Caco-2 (cell line): ENCODE measurements at regions not wholly inside any gene's neighbourhood (a gene's known extent, or its start where the extent isn't known, plus 50 kb on each side); places are given as distances from the start of the nearest gene placed in this dataset.

ENCODE experiments used
- BruUV-seq: library from RNA; stranded (reverse); fragments of 400-500 nt; replicated peaks from 2 replicates; lab custom pipeline; 2021; lab: Mats Ljungman, UMichigan
- CTCF ChIA-PET: fragments of 300-600 bp; sonication (Branson Sonifier 250); formaldehyde crosslinking; loops from one replicate; lab custom pipeline; 2022; ENCODE audit warnings: antibody characterized with exemption; lab: Charles Lee
- POLR2A ChIA-PET: fragments of 300-600 bp; sonication (Branson Sonifier 250); formaldehyde crosslinking; loops from one replicate; lab custom pipeline; 2022; ENCODE audit warnings: antibody characterized with exemption; lab: Charles Lee
- DNase-seq, 2 experiments: peaks; one replicate each; pipeline versions ENCODE4 v3.0.0 to v3.0.0-alpha.2; 2020 to 2022
- H3K27me3 ChIP-seq: replicated peaks from 2 replicates; pipeline ENCODE4 v1.6.0; 2011; ENCODE audit warnings: low read length; ENCODE audit not compliant: control insufficient read depth, insufficient read depth
- H3K36me3 ChIP-seq: 2 replicates; pipeline ENCODE4 v1.5.1; 2011; ENCODE audit warnings: low read length; ENCODE audit not compliant: control insufficient read depth, insufficient read depth
- H3K4me1 ChIP-seq: fragments of 250-450 bp; sonication (Bioruptor Pico); 2 replicates; pipeline ENCODE4 v1.5.1; 2020; ENCODE audit warnings: mild to moderate bottlenecking
- H3K4me3 ChIP-seq: 2 replicates; pipeline ENCODE4 v1.5.1; 2011; ENCODE audit warnings: low read depth, mild to moderate bottlenecking, control low read depth, low read length
- H3K9me3 ChIP-seq: fragments of 250-450 bp; sonication (Bioruptor Pico); 2 replicates; pipeline ENCODE4 v1.5.1; 2020; ENCODE audit warnings: mild to moderate bottlenecking, moderate library complexity
- H3K27ac Mint-ChIP-seq: one replicate; pipeline ENCODE4 v1.8.0; 2022; ENCODE audit warnings: mixed read lengths; ENCODE audit not compliant: unreplicated experiment
- H3K27me3 Mint-ChIP-seq: one replicate; pipeline ENCODE4 v1.8.0; 2022; ENCODE audit warnings: mixed read lengths; ENCODE audit not compliant: insufficient read depth, unreplicated experiment
- H3K36me3 Mint-ChIP-seq: one replicate; pipeline ENCODE4 v1.8.0; 2022; ENCODE audit warnings: mild to moderate bottlenecking, mixed read lengths; ENCODE audit not compliant: insufficient read depth, unreplicated experiment
- H3K4me1 Mint-ChIP-seq: one replicate; pipeline ENCODE4 v1.8.0; 2022; ENCODE audit warnings: low read depth, mixed read lengths; ENCODE audit not compliant: unreplicated experiment
- H3K4me3 Mint-ChIP-seq: one replicate; pipeline ENCODE4 v1.8.0; 2022; ENCODE audit warnings: mild to moderate bottlenecking, moderate library complexity, mixed read lengths; ENCODE audit not compliant: unreplicated experiment
- H3K9me3 Mint-ChIP-seq: one replicate; pipeline ENCODE4 v1.8.0; 2022; ENCODE audit warnings: mixed read lengths; ENCODE audit not compliant: unreplicated experiment
- intact Hi-C: fragments of 100-400 bp; cut with micrococcal nuclease; formaldehyde crosslinking; loops from one replicate; pipeline ENCODE4 v1.10.0; 2022; ENCODE audit not compliant: unreplicated experiment
- TF ChIP-seq, protein P1 (sequence below), 2 experiments: fragments of 200-600 bp in 1 of 2; IDR thresholded peaks; 1 replicate in 1 of 2; 2 replicates in 1 of 2; pipeline versions ENCODE4 v1.5.1 to v1.8.0; 2011 to 2022; ENCODE audit warnings: antibody characterized with exemption in 1 of 2, control low read depth in 1 of 2, inconsistent platforms in 1 of 2, low read depth in 1 of 2, low read length in 1 of 2, mild to moderate bottlenecking in 1 of 2, moderate library complexity in 1 of 2; ENCODE audit not compliant: insufficient read depth in 1 of 2, severe bottlenecking in 1 of 2, unreplicated experiment in 1 of 2

DNA sequence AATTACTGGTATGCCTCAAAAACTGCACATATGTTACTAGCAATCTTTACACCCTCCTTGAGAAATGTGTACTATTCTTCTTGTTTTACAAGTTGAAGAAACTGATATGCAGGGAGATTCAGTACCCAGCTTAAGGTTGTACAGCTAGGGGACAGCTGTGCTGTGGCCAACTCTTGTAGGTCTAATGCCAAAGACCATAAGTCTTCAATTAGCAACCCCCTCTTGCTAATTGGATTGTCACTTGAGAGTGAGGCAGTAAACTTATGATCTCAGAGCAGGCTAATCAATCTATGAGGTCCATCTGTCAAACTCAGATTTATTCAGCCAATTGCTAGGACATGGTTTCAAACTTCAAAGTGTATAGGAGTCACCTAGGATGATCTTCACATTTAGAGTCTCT is 492.0 kb upstream of the USP24 start:
- Mint-ChIP-seq H3K36me3 (no peaks in the 10 kb centered on the region), H3K27ac (no peak overlapping the region), H3K27me3 (no peaks in the 10 kb centered on the region), H3K4me1 (peaks cover 15% of the 10 kb centered on the region), H3K9me3 (peaks cover 9% of the 10 kb centered on the region), H3K4me3 (no peak overlapping the region)
- Histone ChIP-seq H3K27me3 (no peaks in the 10 kb centered on the region), H3K4me3 (no peak overlapping the region), H3K36me3 (no peaks in the 10 kb centered on the region), H3K4me1 (peaks cover 16% of the 10 kb centered on the region), H3K9me3 (no peaks in the 10 kb centered on the region)
- intact Hi-C loops: loop anchor here (10.0 kb wide), 1 partner anchor 188 kb away; no protein-coding TSS in a partner anchor
- no peak for DNase-seq
- ChIA-PET POLR2A (no interaction called here), CTCF (no interaction called here)
- TF ChIP-seq, protein P1, sequence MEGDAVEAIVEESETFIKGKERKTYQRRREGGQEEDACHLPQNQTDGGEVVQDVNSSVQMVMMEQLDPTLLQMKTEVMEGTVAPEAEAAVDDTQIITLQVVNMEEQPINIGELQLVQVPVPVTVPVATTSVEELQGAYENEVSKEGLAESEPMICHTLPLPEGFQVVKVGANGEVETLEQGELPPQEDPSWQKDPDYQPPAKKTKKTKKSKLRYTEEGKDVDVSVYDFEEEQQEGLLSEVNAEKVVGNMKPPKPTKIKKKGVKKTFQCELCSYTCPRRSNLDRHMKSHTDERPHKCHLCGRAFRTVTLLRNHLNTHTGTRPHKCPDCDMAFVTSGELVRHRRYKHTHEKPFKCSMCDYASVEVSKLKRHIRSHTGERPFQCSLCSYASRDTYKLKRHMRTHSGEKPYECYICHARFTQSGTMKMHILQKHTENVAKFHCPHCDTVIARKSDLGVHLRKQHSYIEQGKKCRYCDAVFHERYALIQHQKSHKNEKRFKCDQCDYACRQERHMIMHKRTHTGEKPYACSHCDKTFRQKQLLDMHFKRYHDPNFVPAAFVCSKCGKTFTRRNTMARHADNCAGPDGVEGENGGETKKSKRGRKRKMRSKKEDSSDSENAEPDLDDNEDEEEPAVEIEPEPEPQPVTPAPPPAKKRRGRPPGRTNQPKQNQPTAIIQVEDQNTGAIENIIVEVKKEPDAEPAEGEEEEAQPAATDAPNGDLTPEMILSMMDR (IDR thresholded peaks at IDR 0.05; ENCODE audit: insufficient read depth in 1 of 2, low read depth in 1 of 2, low read length in 1 of 2, severe bottlenecking in 1 of 2, unreplicated experiment in 1 of 2): no peak
- BruUV-seq: no TSS peak

- TF ChIP-seq, protein P1 (IDR thresholded peaks at IDR 0.05; ENCODE audit: insufficient read depth in 1 of 2, low read depth in 1 of 2, low read length in 1 of 2, severe bottlenecking in 1 of 2, unreplicated experiment in 1 of 2): no peak
- intact Hi-C loops: loop anchor here (10.0 kb wide), 1 partner anchor 188 kb away; no protein-coding TSS in a partner anchor
- POLR2A ChIA-PET: no interaction called here
- no peaks in the 10 kb centered on the region for H3K36me3 Mint-ChIP-seq
- H3K27ac Mint-ChIP-seq: no peak overlapping the region
- CTCF ChIA-PET: no interaction called here
- no peak for DNase-seq
- H3K9me3 ChIP-seq: no peaks in the 10 kb centered on the region
- no peaks in the 10 kb centered on the region for H3K27me3 Mint-ChIP-seq
- no peaks in the 10 kb centered on the region for H3K27me3 ChIP-seq
- no TSS peak for BruUV-seq
- peaks cover 15% of the 10 kb centered on the region for H3K4me1 Mint-ChIP-seq
- peaks cover 16% of the 10 kb centered on the region for H3K4me1 ChIP-seq
- peaks cover 9% of the 10 kb centered on the region for H3K9me3 Mint-ChIP-seq
- no peak overlapping the region for H3K4me3 Mint-ChIP-seq
- H3K36me3 ChIP-seq: no peaks in the 10 kb centered on the region
- no peak overlapping the region for H3K4me3 ChIP-seq
These were observed 491.2 kb upstream of the USP24 start for GRCh38 chr1:55706397-55706796.

GRCh38 chr1:55703726-55704363 is 488.7 kb upstream of the USP24 start:
- no peak for DNase-seq
- Mint-ChIP-seq H3K4me3 (no peak overlapping the region), H3K36me3 (no peaks in the 10 kb centered on the region), H3K27ac (no peak overlapping the region), H3K4me1 (peaks cover 8% of the 10 kb centered on the region), H3K9me3 (no peaks in the 10 kb centered on the region), H3K27me3 (no peaks in the 10 kb centered on the region)
- POLR2A ChIA-PET: no interaction called here
- TF ChIP-seq, protein P1 (IDR thresholded peaks at IDR 0.05; ENCODE audit: insufficient read depth in 1 of 2, low read depth in 1 of 2, low read length in 1 of 2, severe bottlenecking in 1 of 2, unreplicated experiment in 1 of 2): no peak
- no TSS peak for BruUV-seq
- Histone ChIP-seq H3K36me3 (no peaks in the 10 kb centered on the region), H3K9me3 (no peaks in the 10 kb centered on the region), H3K4me1 (peaks cover 12% of the 10 kb centered on the region), H3K4me3 (no peak overlapping the region), H3K27me3 (no peaks in the 10 kb centered on the region)
- intact Hi-C loops: loop anchor here (10.0 kb wide), 1 partner anchor 191 kb away; no protein-coding TSS in a partner anchor
- CTCF ChIA-PET: no interaction called here
